IPS DF 19.7 (cell line): ENCODE measurements at regions not wholly inside any gene's neighbourhood (a gene's known extent, or its start where the extent isn't known, plus 50 kb on each side); places are given as distances from the start of the nearest gene placed in this dataset.
"Not testable (repeated sequence)": the region's sequence is repeated elsewhere in the genome, so short reads cannot be mapped to it uniquely, and the experiment has no call there.

ENCODE experiments used
- DNase-seq: peaks from one replicate; pipeline ENCODE4 v3.0.0-alpha.2; 2013; ENCODE audit warnings: low read depth, low spot score

- DNase-seq, result no peak
Measured at GRCh38 chr11:90590286-90590685, 367.4 kb upstream of the CHORDC1 start.

DNA sequence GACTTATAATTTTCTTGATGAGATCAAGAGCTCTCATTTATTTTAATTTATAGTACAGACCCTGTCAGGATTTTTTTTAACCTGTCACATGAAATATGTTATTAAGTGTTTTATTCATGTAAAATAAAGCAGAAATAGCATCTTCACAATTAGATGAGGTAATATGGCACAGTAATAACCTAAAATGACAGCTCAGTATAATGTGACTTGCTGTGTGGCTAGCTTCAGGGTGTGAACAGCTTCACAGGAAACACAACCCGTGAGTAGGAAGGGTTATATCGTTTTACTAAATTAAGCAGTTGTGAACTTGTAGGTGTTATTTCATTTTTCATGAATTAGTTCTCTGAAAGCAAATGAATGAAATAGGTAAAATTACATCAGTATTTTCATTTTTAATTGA is 366.9 kb upstream of the CHORDC1 start:
- DNase-seq, result no peak

DNA sequence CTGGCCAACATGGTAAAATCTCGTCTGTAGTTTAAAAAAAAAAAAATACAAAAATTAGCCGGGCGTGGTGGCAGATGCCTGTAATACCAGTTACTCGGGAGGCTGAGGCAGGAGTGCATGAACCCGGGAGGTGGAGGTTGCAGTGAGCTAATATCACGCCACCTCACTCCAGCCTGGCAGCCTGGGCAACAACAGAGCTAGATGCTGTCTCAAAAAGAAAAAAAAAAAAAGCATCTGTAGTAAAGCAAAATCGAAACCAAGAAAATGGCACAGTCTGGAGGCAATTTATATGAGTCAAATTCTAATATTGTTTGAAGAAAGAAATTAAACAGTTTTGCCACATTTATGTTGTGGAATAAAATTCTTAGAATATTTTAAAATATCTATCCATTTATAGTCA is 365.0 kb upstream of the CHORDC1 start:
- no peak for DNase-seq

- no peak for DNase-seq
Measured at GRCh38 chr11:90585491-90585890, 362.6 kb upstream of the CHORDC1 start.

DNA sequence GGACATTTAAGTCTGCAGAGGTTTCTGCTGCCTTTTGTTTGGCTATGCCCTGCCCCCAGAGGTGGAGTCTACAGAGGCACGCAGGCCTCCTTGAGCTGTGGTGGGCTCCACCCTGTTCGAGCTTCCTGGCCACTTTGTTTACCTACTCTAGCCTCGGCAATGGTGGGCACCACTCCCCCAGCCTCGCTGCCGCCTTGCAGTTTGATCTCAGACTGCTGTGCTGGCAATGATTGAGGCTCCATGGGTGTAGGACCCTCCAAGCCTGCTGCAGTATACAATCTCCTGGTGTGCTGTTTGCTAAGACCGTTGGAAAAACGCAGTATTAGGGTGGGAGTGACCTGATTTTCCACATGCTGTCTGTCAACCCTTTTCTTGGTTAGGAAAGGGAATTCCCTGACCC is 360.1 kb upstream of the CHORDC1 start:
- not testable (repeated sequence) for DNase-seq

DNA sequence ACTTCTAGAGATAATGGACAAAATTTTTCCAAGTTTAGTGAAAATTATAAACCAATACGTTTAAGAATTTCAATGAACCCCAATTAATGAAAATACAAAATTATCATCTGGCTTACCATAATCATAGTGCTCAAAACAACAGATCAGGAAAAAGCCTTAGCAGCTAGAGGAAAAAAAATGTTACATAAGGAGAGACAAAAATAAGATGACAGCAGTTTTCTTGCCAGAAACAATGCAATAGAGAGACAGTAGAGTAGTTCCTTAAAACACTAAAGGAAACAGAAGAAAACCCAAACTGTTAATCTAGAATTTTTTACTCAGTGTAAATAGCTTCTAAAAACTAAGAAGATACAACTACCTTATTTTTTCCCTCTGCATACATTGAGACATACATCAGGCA is 341.7 kb upstream of the CHORDC1 start:
- DNase-seq, result no peak

- no peak for DNase-seq
Measured at GRCh38 chr11:90558328-90558865, 335.5 kb upstream of the CHORDC1 start.

- DNase-seq, result no peak
Measured at GRCh38 chr11:90556606-90557005, 333.8 kb upstream of the CHORDC1 start.

- no peak for DNase-seq
Measured at GRCh38 chr11:90556026-90556425, 333.2 kb upstream of the CHORDC1 start.

- no peak for DNase-seq
Measured at GRCh38 chr11:90555477-90555876, 332.6 kb upstream of the CHORDC1 start.

- no peak for DNase-seq
Measured at GRCh38 chr11:90542092-90542491, 319.2 kb upstream of the CHORDC1 start.

- no peak for DNase-seq
Measured at GRCh38 chr11:90536301-90536700, 313.5 kb upstream of the CHORDC1 start.

GRCh38 chr11:90532125-90532524 is 309.3 kb upstream of the CHORDC1 start:
- no peak for DNase-seq

GRCh38 chr11:90531001-90531400 is 308.2 kb upstream of the CHORDC1 start:
- DNase-seq, result no peak

- DNase-seq, result no peak
Measured at GRCh38 chr11:90525962-90526361, 303.1 kb upstream of the CHORDC1 start.

DNA sequence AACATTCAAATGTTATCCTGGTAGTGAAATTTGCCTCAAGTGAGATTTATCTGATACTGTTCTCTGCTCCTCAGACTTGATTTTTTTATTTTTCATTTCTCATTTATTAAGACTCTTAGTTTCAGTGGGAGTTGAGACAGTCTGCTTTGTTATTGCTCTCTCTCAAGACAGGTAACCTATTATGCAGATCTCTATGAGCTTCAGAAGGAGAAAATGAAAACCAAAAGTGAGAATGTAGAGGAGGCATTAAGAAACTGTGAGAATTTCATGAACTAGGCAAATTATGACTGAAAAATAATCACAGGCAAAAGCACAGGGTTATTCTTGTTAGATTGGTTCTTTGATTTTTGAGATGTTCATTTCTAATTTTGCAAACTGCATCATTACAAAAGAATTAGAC is 290.0 kb upstream of the CHORDC1 start:
- no peak for DNase-seq

DNA sequence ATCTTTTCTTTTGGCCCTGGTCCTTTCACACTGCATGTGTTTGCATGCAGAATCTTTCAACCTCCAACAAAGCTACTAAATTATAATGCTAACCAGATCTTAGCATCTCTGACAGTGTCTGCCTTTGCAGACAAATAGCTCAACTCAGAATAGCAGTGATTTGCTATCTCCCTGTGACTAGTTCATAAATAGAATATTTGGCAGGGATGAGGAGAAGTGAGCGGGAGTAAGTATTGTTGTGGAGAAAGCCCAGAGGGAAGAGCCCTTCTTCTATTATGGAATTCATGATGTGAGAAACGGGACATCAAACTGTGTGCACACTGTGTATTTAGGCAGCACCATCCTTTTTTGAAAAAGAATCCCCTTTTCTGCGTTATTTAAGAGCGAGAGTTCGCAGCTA is 288.0 kb upstream of the CHORDC1 start:
- DNase-seq, result no peak

DNA sequence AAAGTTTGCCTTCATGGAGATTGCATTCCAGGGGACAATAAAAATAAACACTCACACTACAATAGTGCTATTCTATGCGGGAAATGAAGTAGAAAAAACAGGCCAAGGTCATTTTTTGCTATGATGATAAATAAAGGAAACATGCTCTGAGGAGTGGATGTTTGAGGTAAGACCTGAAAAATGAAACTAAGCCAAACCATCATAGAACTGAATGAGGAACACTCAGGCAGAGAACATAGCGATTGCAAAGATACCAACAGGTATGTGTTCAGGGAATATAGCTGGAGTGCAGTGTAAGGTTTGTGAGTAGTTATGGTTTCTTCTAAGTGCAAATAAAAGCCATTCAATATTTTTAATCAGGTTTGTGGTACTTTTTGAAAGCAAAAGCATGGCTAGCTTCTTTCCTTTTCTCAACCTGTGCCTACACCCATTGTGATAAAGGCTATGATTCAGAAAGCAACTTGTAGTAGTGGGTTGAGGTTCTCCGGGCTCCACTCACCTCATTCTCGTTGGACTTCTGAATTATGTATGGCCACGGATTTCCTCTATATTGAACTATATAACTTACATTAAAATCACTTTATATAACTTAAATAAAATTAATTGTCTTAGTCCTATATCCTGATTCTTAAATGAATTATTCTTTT is 278.2 kb upstream of the CHORDC1 start:
- no peak for DNase-seq

- no peak for DNase-seq
Measured at GRCh38 chr11:90496722-90497121, 273.9 kb upstream of the CHORDC1 start.

DNA sequence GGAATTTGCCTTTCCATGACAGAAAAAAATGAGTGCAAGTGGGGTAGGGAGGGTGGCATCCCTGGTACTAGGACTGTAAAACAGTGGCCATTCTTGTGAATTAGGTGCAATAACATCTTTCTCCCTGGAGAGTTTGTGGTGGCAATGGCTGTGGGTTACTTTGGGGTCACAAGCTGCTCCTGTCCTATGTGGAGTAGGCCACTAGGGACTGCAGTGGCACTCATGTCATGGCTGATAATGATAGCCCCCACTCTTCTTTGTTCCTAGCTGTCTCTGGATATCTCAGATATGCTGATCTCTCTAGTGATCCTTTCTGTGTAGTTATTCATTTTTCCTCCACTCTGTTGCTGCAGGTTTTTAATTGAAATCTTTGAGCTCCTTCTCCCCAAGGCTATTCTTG is 270.5 kb upstream of the CHORDC1 start:
- no peak for DNase-seq

DNA sequence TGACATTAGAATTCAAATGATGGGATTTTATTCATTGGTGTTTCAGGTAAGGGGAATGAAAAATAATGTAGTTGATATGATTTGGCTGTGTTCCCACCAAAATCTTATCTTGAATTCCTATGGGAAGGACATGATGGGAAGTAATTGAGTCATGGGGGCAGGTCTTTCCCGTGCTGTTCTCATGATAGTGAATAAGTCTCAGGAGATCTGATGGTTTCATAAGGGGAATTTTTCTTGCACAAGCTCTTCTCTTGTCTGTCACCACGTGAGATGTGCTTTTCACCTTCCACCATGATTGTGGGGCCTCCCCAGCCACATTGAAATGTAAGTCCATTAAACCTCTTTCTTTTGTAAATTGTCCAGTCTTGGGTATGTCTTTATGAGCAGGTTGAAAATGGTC is 268.6 kb upstream of the CHORDC1 start:
- no peak for DNase-seq

DNA sequence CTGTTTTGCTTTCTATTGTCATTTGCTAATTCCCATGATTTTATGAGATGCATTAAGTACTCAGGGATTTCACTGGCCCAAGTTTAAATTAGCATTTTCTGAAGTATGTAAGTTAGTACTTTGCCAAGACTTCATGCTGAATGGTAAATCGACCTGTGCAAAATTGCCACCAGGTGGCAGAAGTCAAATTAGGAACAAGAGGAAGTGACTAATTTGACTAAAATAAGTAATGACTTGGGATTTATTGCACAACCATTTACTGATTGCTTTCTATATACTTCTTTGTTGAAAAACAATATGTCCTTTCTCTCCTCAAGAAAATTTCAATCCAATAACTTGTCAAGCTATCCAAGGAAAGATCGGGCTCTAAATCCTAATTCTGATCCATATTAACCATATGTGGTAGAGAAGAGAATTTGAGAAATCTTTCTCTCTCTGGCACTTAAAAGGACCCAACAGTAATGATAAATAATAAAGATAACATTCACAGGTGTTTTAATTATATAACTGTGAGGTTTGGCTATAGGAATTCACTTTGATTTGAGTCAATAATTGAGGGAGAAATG is 253.7 kb upstream of the CHORDC1 start:
- peak; percentile 9 for DNase-seq

GRCh38 chr11:90468923-90469322 is 246.1 kb upstream of the CHORDC1 start:
- DNase-seq, result no peak

GRCh38 chr11:90465553-90465952 is 242.7 kb upstream of the CHORDC1 start:
- DNase-seq, result no peak
